DND-41 (cell line): ENCODE measurements at regions not wholly inside any gene's neighbourhood (a gene's known extent, or its start where the extent isn't known, plus 50 kb on each side); places are given as distances from the start of the nearest gene placed in this dataset.

Experiments used
- ATAC-seq: fragments of 200-7000 bp; cut with Tn5 transposase; 3 replicates; pipeline ENCODE4 v1.9.1; 2021; ENCODE audit warnings: low read depth; ENCODE audit not compliant: insufficient read depth
- DNase-seq: peaks from one replicate; pipeline ENCODE4 v3.0.0-alpha.2; 2020
- H2AFZ ChIP-seq: 2 replicates; pipeline ENCODE4 v1.6.0; 2012; ENCODE audit warnings: low read depth, low read length
- H3K27ac ChIP-seq: 2 replicates; pipeline ENCODE4 v1.5.1; 2012; ENCODE audit warnings: low read length, inconsistent platforms
- H3K27me3 ChIP-seq: fragments of 200-600 bp; sonication (generic); 2 replicates; pipeline ENCODE4 v1.6.0; 2012; ENCODE audit warnings: low read length, mild to moderate bottlenecking, inconsistent platforms; ENCODE audit not compliant: insufficient read depth, poor library complexity
- H3K36me3 ChIP-seq: 2 replicates; pipeline ENCODE4 v1.5.1; 2012; ENCODE audit warnings: low read length, inconsistent platforms; ENCODE audit not compliant: insufficient read depth
- H3K4me1 ChIP-seq: 2 replicates; pipeline ENCODE4 v1.5.1; 2012; ENCODE audit warnings: mild to moderate bottlenecking, low read length; ENCODE audit not compliant: insufficient read depth
- H3K4me2 ChIP-seq: 2 replicates; pipeline ENCODE4 v1.6.0; 2012; ENCODE audit warnings: mild to moderate bottlenecking, moderate library complexity, low read length, inconsistent platforms; ENCODE audit not compliant: insufficient read depth
- H3K4me3 ChIP-seq, 2 experiments: fragments of 200-600 bp in 1 of 2; shearing (Covaris generic) in 1 of 2; 2 replicates each; pipeline ENCODE4 v1.5.1; 2012 to 2016; ENCODE audit warnings: inconsistent platforms in 2 of 2, low read length in 2 of 2, mild to moderate bottlenecking in 2 of 2, low read depth in 1 of 2, moderate library complexity in 1 of 2
- H3K79me2 ChIP-seq: 2 replicates; pipeline ENCODE4 v1.6.0; 2012; ENCODE audit warnings: low read length, inconsistent platforms; ENCODE audit not compliant: insufficient read depth
- H3K9ac ChIP-seq: 2 replicates; pipeline ENCODE4 v1.6.0; 2012; ENCODE audit warnings: low read depth, mild to moderate bottlenecking, inconsistent platforms, low read length, moderate library complexity
- H3K9me3 ChIP-seq: 2 replicates; pipeline ENCODE4 v1.5.1; 2012; ENCODE audit warnings: low read length, moderate library complexity, mild to moderate bottlenecking, inconsistent platforms; ENCODE audit not compliant: insufficient read depth, severe bottlenecking
- H4K20me1 ChIP-seq: 2 replicates; pipeline ENCODE4 v1.6.0; 2012; ENCODE audit warnings: low read length; ENCODE audit not compliant: insufficient read depth
- EZH2 ChIP-seq: IDR thresholded peaks from 3 replicates; pipeline ENCODE4 v1.6.1; 2012; ENCODE audit warnings: borderline replicate concordance, low read depth, mild to moderate bottlenecking, moderate library complexity, low read length, inconsistent platforms; ENCODE audit not compliant: severe bottlenecking
- TF ChIP-seq, protein P1 (sequence below): IDR thresholded peaks from 2 replicates; pipeline ENCODE4 v1.5.1; 2012; ENCODE audit warnings: borderline replicate concordance, low read length, moderate library complexity, mild to moderate bottlenecking; ENCODE audit not compliant: poor library complexity, severe bottlenecking; ENCODE audit errors: extremely low read depth

DNA sequence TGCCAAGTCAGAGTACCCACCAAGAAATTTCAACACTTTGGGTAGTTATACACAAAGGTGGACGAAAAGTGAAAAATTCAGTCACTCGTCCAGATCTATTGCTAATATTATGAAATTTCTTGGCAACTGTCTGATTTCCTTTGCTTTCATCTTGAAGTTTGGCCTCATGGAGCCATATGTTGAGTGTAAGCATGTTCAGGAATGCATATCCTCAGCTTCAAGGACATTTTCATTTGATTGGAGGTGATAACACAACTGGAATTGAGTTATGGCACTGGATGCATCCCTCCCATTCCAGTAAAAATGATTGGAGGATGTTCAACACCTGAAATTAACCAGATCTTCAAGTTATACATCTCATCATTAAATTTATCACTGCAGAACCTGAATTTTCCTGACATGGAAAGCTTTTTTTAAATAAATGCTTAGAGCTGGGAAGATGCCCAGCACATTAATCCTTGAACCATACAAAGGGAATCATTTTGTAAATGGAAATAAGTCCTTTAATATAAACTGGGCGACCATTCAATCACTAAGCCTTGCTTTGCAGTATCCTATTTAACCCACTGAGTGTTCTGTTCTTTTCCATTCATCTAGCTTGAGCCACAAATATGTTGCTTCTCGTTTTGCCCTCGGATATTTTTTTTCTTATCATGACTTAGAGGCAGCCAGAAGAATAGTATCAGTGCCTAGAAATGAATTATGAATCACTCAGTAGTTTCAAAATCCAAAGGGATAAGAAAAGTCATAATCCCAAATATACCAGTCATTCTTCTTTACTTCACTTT lies 273.7 kb upstream of the PIK3R1 start:
- DNase-seq (no peak), ATAC-seq (no peak)
- no peaks in the 10 kb centered on the region for H3K79me2 ChIP-seq
- no peak overlapping the region for H3K4me2 ChIP-seq
- H3K27me3 ChIP-seq: no peaks in the 10 kb centered on the region
- H3K4me3 ChIP-seq: no peak overlapping the region
- H3K9me3 ChIP-seq: no peaks in the 10 kb centered on the region
- no peaks in the 10 kb centered on the region for H3K4me1 ChIP-seq
- no peak overlapping the region for H3K9ac ChIP-seq
- H3K27ac ChIP-seq: no peak overlapping the region
- H4K20me1 ChIP-seq: no peaks in the 10 kb centered on the region
- no peak for TF ChIP-seq EZH2
- TF ChIP-seq, protein P1, sequence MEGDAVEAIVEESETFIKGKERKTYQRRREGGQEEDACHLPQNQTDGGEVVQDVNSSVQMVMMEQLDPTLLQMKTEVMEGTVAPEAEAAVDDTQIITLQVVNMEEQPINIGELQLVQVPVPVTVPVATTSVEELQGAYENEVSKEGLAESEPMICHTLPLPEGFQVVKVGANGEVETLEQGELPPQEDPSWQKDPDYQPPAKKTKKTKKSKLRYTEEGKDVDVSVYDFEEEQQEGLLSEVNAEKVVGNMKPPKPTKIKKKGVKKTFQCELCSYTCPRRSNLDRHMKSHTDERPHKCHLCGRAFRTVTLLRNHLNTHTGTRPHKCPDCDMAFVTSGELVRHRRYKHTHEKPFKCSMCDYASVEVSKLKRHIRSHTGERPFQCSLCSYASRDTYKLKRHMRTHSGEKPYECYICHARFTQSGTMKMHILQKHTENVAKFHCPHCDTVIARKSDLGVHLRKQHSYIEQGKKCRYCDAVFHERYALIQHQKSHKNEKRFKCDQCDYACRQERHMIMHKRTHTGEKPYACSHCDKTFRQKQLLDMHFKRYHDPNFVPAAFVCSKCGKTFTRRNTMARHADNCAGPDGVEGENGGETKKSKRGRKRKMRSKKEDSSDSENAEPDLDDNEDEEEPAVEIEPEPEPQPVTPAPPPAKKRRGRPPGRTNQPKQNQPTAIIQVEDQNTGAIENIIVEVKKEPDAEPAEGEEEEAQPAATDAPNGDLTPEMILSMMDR: no peak
- H2AFZ ChIP-seq: no peak overlapping the region
- H3K36me3 ChIP-seq: no peaks in the 10 kb centered on the region

DNA sequence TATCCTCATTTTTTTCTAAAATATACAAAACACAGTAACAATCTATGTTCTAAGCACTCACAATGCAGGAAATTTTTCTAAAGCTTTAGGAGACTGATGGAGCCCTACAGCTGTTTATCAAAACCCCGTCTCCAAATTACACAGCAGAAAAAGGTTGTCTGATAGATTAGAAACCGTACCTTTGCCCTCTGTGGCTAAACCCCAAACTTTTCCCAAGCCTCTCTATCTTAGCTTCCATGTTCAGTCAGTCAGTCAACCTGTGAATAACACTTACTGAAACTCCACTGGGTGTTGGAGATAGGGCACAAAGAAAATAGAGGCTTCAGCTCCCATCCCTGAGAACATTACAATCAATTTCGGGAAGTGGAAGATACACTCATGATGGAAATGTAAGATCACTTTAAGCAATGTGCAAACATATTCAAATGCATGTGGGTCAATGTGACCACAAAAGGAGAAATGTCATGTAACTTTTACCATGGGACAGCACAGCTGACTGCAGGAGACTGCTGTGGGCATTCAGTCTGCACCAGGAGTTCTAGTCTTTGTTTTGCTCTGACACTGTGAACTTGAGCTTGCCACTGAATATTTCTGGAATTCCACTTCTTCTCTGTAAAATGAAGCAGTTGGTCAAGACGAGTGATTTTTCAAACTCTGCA lies 279.5 kb upstream of the PIK3R1 start:
- TF ChIP-seq, protein P1: no peak
- no peak overlapping the region for H2AFZ ChIP-seq
- no peak overlapping the region for H3K4me3 ChIP-seq
- H3K27ac ChIP-seq: no peak overlapping the region
- H3K36me3 ChIP-seq: no peaks in the 10 kb centered on the region
- ATAC-seq (no peak), DNase-seq (no peak)
- H3K79me2 ChIP-seq: no peaks in the 10 kb centered on the region
- no peak overlapping the region for H3K4me2 ChIP-seq
- H3K4me1 ChIP-seq: 0 out of 2 replicates have a peak, but pooled peaks cover 3% of the 10 kb centered on the region
- H4K20me1 ChIP-seq: no peaks in the 10 kb centered on the region
- H3K9me3 ChIP-seq: no peaks in the 10 kb centered on the region
- no peak overlapping the region for H3K9ac ChIP-seq
- H3K27me3 ChIP-seq: no peaks in the 10 kb centered on the region

DNA sequence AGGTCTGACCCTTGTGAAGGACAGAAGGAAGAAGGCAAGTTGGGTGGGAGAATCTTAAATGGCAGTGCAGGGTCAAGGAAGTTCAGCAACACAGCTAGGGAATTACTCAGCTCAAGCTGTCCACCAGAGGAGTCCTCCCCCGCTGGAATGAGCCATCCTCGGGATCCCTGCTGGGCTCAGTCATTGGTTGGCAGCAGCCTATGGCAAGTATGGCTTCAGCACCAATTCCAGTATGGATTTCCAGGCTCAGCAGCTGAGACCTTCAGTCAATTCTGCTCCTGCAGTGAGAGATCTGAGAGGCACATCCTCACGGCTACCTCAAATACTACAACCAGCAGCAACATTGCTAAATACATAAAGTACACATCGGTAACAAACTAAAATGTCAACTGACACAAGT lies 280.6 kb upstream of the PIK3R1 start:
- H4K20me1 ChIP-seq: no peaks in the 10 kb centered on the region
- no peak for DNase-seq
- no peak for ATAC-seq
- H3K79me2 ChIP-seq: no peaks in the 10 kb centered on the region
- no peaks in the 10 kb centered on the region for H3K27me3 ChIP-seq
- H2AFZ ChIP-seq: no peak overlapping the region
- 0 out of 2 replicates have a peak, but pooled peaks cover 3% of the 10 kb centered on the region for H3K4me1 ChIP-seq
- H3K36me3 ChIP-seq: no peaks in the 10 kb centered on the region
- no peaks in the 10 kb centered on the region for H3K9me3 ChIP-seq
- TF ChIP-seq, protein P1: no peak
- TF ChIP-seq EZH2: no peak
- no peak overlapping the region for H3K4me3 ChIP-seq
- no peak overlapping the region for H3K4me2 ChIP-seq
- H3K9ac ChIP-seq: no peak overlapping the region
- H3K27ac ChIP-seq: no peak overlapping the region
